PC-3 (cell line): ENCODE measurements at regions not wholly inside any gene's neighbourhood (a gene's known extent, or its start where the extent isn't known, plus 50 kb on each side); places are given as distances from the start of the nearest gene placed in this dataset.

Source experiments
- ATAC-seq: fragments of 200-7000 bp; cut with Tn5 transposase; 2 replicates; pipeline ENCODE4 v1.9.1; 2020; ENCODE audit warnings: mild to moderate bottlenecking, moderate library complexity
- BruUV-seq: library from RNA; stranded (reverse); fragments of 400-500 nt; replicated peaks from 2 replicates; lab custom pipeline; 2021; lab: Mats Ljungman, UMichigan
- CTCF ChIA-PET: fragments of 300-600 bp; sonication (Branson Sonifier 250); formaldehyde crosslinking; loops from one replicate; lab custom pipeline; 2022; ENCODE audit warnings: antibody characterized with exemption; lab: Charles Lee
- POLR2A ChIA-PET: fragments of 300-600 bp; sonication (Branson Sonifier 250); formaldehyde crosslinking; loops from one replicate; lab custom pipeline; 2022; ENCODE audit warnings: antibody characterized with exemption; ENCODE audit not compliant: unreplicated experiment; lab: Charles Lee
- DNase-seq: peaks from one replicate; pipeline ENCODE4 v3.0.0-alpha.2; 2015
- H2AFZ ChIP-seq: fragments of 300-600 bp; sonication (generic); 2 replicates; pipeline ENCODE4 v1.6.0; 2016; ENCODE audit warnings: antibody characterized with exemption, low read length
- H3F3A ChIP-seq: fragments of 300-600 bp; sonication (generic); one replicate; pipeline ENCODE4 v1.6.0; 2017; ENCODE audit warnings: antibody characterized with exemption, low read length, control low read depth, mild to moderate bottlenecking; ENCODE audit not compliant: unreplicated experiment
- H3K27ac ChIP-seq: fragments of 300-600 bp; sonication (generic); 2 replicates; pipeline ENCODE4 v1.5.1; 2016; ENCODE audit warnings: mild to moderate bottlenecking, low read length
- H3K27me3 ChIP-seq: fragments of 300-600 bp; sonication (generic); 2 replicates; pipeline ENCODE4 v1.6.1; 2016; ENCODE audit warnings: low read length, mixed read lengths
- H3K36me3 ChIP-seq: fragments of 300-600 bp; sonication (generic); 2 replicates; pipeline ENCODE4 v1.6.1; 2016; ENCODE audit warnings: low read depth, mixed run types, low read length, mixed read lengths
- H3K4me1 ChIP-seq: fragments of 300-600 bp; sonication (generic); 2 replicates; pipeline ENCODE4 v1.5.1; 2016; ENCODE audit warnings: low read length; ENCODE audit not compliant: insufficient read depth
- H3K4me2 ChIP-seq: fragments of 300-600 bp; sonication (generic); 2 replicates; pipeline ENCODE4 v1.6.0; 2016; ENCODE audit warnings: low read length
- H3K4me3 ChIP-seq: fragments of 300-600 bp; sonication (generic); 2 replicates; pipeline ENCODE4 v1.5.1; 2016; ENCODE audit warnings: mild to moderate bottlenecking, low read length, mixed read lengths
- H3K79me2 ChIP-seq: fragments of 300-600 bp; sonication (generic); 2 replicates; pipeline ENCODE4 v1.6.1; 2017; ENCODE audit warnings: low read length, mixed read lengths
- H3K9ac ChIP-seq: fragments of 300-600 bp; sonication (generic); 2 replicates; pipeline ENCODE4 v1.6.0; 2016; ENCODE audit warnings: mild to moderate bottlenecking, low read length
- H3K9me2 ChIP-seq: fragments of 300-600 bp; sonication (generic); replicated peaks from 2 replicates; pipeline ENCODE4 v1.6.1; 2016; ENCODE audit warnings: mixed run types, low read length, mixed read lengths
- H3K9me3 ChIP-seq: fragments of 300-600 bp; sonication (generic); 2 replicates; pipeline ENCODE4 v1.6.1; 2016; ENCODE audit warnings: low read length, mixed read lengths
- H4K20me1 ChIP-seq: fragments of 300-600 bp; sonication (generic); 2 replicates; pipeline ENCODE4 v1.6.1; 2016; ENCODE audit warnings: low read length, mixed read lengths
- CTCF ChIP-seq: fragments of 300-600 bp; sonication (generic); conservative IDR thresholded peaks from 2 replicates; pipeline ENCODE4 v1.5.1; 2017; ENCODE audit warnings: antibody characterized with exemption, low read depth, mild to moderate bottlenecking, low read length
- EZH2 ChIP-seq: fragments of 300-600 bp; sonication (generic); IDR thresholded peaks from one replicate; pipeline ENCODE4 v1.6.1; 2017; ENCODE audit warnings: antibody characterized with exemption, mild to moderate bottlenecking, low read length; ENCODE audit not compliant: unreplicated experiment
- EZH2phosphoT487 ChIP-seq: fragments of 300-600 bp; sonication (generic); IDR thresholded peaks from 2 replicates; pipeline ENCODE4 v1.6.1; 2018; ENCODE audit warnings: mild to moderate bottlenecking, antibody characterized with exemption, low read length, borderline replicate concordance
- intact Hi-C: fragments of 100-400 bp; cut with micrococcal nuclease; formaldehyde crosslinking; loops from 2 replicates; pipeline ENCODE4 v1.9.0; 2023

GRCh38 chr4:64001229-64001898 lies 407.9 kb downstream of the TECRL start:
- no peaks in the 10 kb centered on the region for H3K9me3 ChIP-seq
- H3K36me3 ChIP-seq = no peaks in the 10 kb centered on the region
- H3K27me3 ChIP-seq = no peaks in the 10 kb centered on the region
- intact Hi-C loops = no loop called here
- H3K4me2 ChIP-seq = no peak overlapping the region
- no peak overlapping the region for H2AFZ ChIP-seq
- no peak overlapping the region for H3K4me3 ChIP-seq
- no peaks in the 10 kb centered on the region for H3F3A ChIP-seq
- no peak for TF ChIP-seq EZH2
- no peak for TF ChIP-seq CTCF
- TF ChIP-seq EZH2phosphoT487 = no peak
- POLR2A ChIA-PET = no interaction called here
- no peak overlapping the region for H3K27ac ChIP-seq
- H3K9ac ChIP-seq = no peak overlapping the region
- no TSS peak for BruUV-seq
- CTCF ChIA-PET = no interaction called here
- ATAC-seq (no peak), DNase-seq (no peak)
- no peaks in the 10 kb centered on the region; the same call in 1 of the 2 replicates for H3K4me1 ChIP-seq
- no peaks in the 10 kb centered on the region for H3K9me2 ChIP-seq
- no peaks in the 10 kb centered on the region for H4K20me1 ChIP-seq
- H3K79me2 ChIP-seq = no peaks in the 10 kb centered on the region

- ChIA-PET POLR2A (no interaction called here), CTCF (no interaction called here)
- no peak overlapping the region for H3K4me3 ChIP-seq
- no peak overlapping the region for H3K9ac ChIP-seq
- no peak overlapping the region for H2AFZ ChIP-seq
- intact Hi-C loops = no loop called here
- DNase-seq = peak; percentile 53
- BruUV-seq = no TSS peak
- no peak overlapping the region for H3K4me2 ChIP-seq
- no peaks in the 10 kb centered on the region for H3F3A ChIP-seq
- TF ChIP-seq EZH2 (no peak), CTCF (no peak), EZH2phosphoT487 (no peak)
- H3K9me3 ChIP-seq = no peaks in the 10 kb centered on the region
- no peaks in the 10 kb centered on the region for H3K27me3 ChIP-seq
- no peaks in the 10 kb centered on the region; the same call in 1 of the 2 replicates for H3K4me1 ChIP-seq
- H3K36me3 ChIP-seq = no peaks in the 10 kb centered on the region
- no peaks in the 10 kb centered on the region for H4K20me1 ChIP-seq
- H3K79me2 ChIP-seq = no peaks in the 10 kb centered on the region
- peak; percentile 27; the same call in 1 of the 2 replicates for ATAC-seq
- no peaks in the 10 kb centered on the region for H3K9me2 ChIP-seq
- no peak overlapping the region for H3K27ac ChIP-seq
Observed at GRCh38 chr4:64000241-64000640, 409.0 kb downstream of the TECRL start.

DNA sequence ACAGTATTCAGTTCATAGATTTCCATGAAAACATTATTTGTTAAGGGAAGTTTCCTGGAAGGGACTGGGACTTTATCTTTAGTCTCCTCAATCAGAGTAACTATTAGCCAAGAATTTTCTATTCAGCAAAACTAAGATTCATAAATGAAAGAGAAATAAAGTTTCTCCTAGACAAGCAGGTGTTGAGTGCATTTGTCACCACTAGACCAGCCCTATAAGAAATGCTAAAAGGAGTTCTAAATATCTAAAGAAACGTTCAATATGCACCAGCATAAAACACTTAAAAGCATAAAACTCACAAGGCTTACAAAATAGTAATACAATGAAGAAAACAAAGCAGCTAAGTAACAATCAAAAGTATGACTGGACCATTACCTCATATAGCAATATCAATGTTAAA lies 423.0 kb downstream of the TECRL start:
- H3K27me3 ChIP-seq = no peaks in the 10 kb centered on the region
- no peaks in the 10 kb centered on the region for H3K4me1 ChIP-seq
- ATAC-seq = no peak
- no peak for DNase-seq
- ChIA-PET CTCF (no interaction called here), POLR2A (no interaction called here)
- TF ChIP-seq CTCF (no peak), EZH2phosphoT487 (no peak), EZH2 (no peak)
- no peaks in the 10 kb centered on the region for H4K20me1 ChIP-seq
- no TSS peak for BruUV-seq
- no peak overlapping the region for H3K9ac ChIP-seq
- H3K9me2 ChIP-seq = no peaks in the 10 kb centered on the region
- H3K27ac ChIP-seq = no peak overlapping the region
- H3K79me2 ChIP-seq = no peaks in the 10 kb centered on the region
- H3F3A ChIP-seq = no peaks in the 10 kb centered on the region
- H2AFZ ChIP-seq = no peak overlapping the region
- intact Hi-C loops = no loop called here
- no peaks in the 10 kb centered on the region for H3K36me3 ChIP-seq
- H3K4me2 ChIP-seq = no peak overlapping the region
- 0 out of 2 replicates have a peak, but pooled peaks cover 4% of the 10 kb centered on the region for H3K9me3 ChIP-seq
- H3K4me3 ChIP-seq = no peak overlapping the region
